GM12872 (cell line): ENCODE measurements at regions not wholly inside any gene's neighbourhood (a gene's known extent, or its start where the extent isn't known, plus 50 kb on each side); places are given as distances from the start of the nearest gene placed in this dataset.

Source experiments
- TF ChIP-seq, protein P1 (sequence below): IDR thresholded peaks from 3 replicates; pipeline ENCODE4 v1.5.1; 2011; ENCODE audit warnings: low read depth, mild to moderate bottlenecking, low read length, moderate library complexity; ENCODE audit not compliant: insufficient read depth

DNA sequence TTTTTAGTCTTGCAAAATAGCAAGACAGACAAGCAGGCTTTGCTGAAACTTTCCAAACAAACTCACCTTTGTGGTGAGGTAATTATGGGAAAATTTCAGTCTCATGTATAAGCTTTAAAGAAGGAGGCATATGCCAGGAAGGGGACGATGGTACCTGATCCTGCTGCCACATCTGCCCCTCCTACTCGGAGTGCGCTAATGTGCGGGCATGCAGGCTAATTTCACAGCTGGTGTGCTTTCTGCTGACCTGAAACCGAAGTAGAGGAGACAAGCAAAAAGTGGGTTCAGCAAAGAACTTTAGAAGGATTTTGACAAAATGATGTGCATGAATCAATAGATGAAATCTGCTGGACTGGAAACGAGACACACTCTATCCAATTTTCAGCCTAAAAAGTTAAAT lies 117.1 kb upstream of the IRX4 start:
- TF ChIP-seq, protein P1, sequence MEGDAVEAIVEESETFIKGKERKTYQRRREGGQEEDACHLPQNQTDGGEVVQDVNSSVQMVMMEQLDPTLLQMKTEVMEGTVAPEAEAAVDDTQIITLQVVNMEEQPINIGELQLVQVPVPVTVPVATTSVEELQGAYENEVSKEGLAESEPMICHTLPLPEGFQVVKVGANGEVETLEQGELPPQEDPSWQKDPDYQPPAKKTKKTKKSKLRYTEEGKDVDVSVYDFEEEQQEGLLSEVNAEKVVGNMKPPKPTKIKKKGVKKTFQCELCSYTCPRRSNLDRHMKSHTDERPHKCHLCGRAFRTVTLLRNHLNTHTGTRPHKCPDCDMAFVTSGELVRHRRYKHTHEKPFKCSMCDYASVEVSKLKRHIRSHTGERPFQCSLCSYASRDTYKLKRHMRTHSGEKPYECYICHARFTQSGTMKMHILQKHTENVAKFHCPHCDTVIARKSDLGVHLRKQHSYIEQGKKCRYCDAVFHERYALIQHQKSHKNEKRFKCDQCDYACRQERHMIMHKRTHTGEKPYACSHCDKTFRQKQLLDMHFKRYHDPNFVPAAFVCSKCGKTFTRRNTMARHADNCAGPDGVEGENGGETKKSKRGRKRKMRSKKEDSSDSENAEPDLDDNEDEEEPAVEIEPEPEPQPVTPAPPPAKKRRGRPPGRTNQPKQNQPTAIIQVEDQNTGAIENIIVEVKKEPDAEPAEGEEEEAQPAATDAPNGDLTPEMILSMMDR, result no peak

DNA sequence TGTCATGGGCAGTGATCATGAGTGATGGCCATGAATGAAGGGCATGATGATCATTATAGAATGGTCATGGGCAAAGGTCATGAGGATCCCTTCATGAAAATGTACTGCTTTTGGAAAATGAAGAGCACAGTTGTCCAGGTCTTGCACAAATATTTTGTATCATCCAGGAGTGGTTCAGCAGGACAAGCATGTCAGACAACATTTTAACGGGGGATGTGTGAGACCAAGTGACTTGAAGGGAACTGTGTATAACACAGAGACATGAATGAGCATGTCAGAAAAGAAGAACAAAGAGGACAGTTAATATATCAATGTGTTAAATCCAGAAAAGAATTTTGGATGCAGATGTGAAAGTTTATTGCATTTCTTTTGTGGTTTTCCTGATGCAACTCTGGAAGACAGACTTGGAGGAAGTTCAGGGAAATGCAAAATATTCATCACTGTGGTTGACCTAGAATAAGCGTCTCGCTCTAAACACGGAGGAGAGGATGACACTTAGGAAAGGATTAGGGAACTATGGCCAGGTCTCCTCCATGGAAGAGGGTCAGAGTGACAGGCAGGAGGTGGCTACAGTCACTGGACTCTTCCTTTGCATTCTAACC lies 116.1 kb upstream of the IRX4 start:
- TF ChIP-seq, protein P1, result no peak

DNA sequence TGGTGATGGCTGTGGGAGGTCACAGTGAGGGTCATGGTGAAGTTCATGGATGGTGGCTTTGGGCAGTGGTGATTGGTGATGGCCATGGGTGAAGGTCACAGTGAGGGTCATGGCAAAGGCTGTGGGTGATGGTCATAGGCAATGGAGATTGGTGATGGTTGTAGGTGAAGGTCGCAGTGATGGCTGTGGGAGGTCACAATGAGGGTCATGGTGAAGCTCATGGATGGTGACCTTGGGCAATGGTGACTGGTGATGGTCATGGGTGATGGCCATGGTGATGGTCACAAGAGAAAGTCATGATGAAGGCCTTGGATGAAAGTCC lies 115.6 kb upstream of the IRX4 start:
- TF ChIP-seq, protein P1, result no peak

DNA sequence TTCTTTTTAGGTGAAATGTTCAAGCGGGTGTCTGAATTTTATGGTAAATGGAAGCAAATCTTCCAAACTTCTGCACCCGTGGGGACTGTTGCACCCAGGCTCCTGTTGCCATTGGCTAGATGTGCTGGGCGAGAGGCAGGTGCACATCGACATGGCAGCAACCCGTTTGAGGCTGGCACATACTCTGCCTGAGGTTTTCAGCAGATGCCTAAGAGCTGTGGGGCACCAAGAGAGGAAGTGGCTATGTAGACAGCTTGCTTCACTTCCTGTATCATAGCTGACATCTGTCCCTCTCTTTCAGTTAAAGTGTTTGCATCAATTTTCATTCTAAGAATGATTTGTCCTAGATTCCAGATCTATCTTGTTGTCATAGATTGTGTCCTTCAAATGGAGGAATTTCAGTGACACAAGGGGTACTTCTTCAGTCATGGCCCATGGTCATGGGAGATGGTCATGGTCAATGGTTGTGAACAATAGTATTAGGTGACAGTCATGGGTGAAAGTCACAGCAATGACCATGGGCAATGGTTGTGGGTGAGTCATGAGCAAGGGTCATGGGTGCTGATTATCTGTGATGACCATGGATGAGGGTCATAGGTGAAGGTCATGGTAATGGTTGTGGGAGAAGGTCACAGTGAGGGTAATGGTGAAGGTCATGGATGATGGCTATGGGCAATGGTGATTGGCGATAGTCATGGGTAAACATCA lies 115.1 kb upstream of the IRX4 start:
- TF ChIP-seq, protein P1, result no peak

DNA sequence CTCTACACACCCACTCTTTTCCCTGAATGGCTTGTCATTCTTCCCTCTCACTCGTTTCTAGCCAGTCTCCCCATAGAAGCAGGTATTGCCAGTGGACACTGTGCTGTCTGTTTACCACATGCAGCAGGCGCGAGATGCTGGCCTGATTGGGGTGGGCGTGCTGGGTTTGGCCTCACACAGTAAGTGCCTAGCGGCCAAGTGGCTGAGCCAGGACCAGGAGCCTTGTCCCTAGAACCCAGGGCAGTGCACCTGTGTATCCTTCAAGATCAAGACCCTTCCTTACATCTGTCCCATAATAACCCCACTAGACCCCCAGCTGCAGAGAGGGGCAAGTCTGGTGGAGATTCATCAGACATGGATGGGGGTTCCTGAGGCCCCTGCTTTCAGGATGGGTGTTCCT lies 112.8 kb upstream of the IRX4 start:
- TF ChIP-seq, protein P1, result no peak

DNA sequence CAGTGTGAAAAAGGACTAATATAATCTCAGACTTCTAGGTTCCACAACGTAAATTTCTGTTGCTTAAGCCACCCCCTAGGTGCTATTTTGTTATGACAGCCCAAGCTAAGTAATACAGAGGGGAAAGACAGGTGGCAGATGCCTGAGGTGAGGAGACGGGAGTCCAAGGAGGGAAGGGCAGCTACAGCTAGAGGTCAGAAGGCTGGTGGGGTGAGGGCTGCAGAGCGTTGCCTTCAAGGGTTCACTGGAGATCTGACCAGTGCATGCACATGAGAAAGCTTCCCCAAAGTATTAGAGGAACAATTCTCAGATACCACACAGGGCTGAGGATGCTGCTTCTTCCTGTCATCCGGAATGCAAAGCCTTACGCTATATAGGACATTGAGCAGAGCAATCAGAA lies 104.7 kb upstream of the IRX4 start:
- TF ChIP-seq, protein P1, result no peak

DNA sequence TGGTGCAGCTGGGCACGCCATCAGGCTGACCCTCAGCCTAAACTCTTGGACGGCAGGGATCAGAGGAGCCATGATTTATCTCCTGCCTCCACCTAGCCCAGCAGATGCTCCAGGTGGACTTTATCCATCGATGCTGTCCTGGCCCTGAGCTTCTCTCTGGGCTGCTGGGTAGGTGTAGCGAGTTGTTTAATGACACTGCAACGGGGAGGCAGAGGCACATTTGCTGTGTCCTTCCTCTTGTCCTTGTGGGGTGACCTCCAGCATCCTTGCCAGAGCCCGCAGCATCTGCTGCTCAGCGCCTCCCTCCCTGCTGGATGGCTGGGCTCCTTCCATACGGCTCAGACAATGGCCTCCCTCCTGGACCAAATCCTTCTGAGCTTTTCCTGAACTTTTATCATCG lies 103.1 kb upstream of the IRX4 start:
- TF ChIP-seq, protein P1, result no peak
